ENCODE measurements at regions not wholly inside any gene's neighbourhood (a gene's known extent, or its start where the extent isn't known, plus 50 kb on each side); places are given as distances from the start of the nearest gene placed in this dataset.

DNA sequence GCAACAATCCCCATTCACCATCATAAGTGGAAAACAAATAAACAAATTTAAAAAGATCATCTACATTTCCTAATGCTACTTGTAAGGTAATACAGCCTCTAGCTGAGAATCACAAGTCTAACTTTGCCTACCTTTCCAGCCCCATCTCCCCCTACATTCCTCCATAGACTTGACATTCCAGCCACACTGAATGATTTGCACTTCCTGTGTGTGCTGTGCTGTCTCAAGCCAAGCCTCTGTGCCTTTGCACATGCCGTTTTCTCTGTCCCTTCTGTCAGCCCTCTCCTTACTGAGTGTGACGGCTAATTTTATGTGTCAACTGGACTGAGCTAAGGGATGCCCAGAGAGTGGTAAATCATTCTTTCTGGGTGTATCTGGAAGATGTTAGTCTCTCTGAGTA, 82.4 kb upstream of the MBIP start:
- in situ Hi-C loops (cut with MboI; ENCODE audit: low pct_unique_long_range_greater_than_20kb in 2 of 9, low sequenced_read_pairs in 9 of 9, unreplicated experiment in 9 of 9): no loop called here
- no peak for ATAC-seq (replicated peaks in 6 of 8)
- 0 to 100% (median 78%) methylated on average over 1 to 2 of the region's 2 CpGs; no CpG with 5 or more reads in 4 of the 10 experiments for WGBS, 10 experiments
- H3K4me3 ChIP-seq: no peak overlapping the region
- no peaks in the 10 kb centered on the region for H3K4me1 ChIP-seq (replicated peaks in 1 of 2)
- H3K27ac ChIP-seq: no peak overlapping the region

DNA sequence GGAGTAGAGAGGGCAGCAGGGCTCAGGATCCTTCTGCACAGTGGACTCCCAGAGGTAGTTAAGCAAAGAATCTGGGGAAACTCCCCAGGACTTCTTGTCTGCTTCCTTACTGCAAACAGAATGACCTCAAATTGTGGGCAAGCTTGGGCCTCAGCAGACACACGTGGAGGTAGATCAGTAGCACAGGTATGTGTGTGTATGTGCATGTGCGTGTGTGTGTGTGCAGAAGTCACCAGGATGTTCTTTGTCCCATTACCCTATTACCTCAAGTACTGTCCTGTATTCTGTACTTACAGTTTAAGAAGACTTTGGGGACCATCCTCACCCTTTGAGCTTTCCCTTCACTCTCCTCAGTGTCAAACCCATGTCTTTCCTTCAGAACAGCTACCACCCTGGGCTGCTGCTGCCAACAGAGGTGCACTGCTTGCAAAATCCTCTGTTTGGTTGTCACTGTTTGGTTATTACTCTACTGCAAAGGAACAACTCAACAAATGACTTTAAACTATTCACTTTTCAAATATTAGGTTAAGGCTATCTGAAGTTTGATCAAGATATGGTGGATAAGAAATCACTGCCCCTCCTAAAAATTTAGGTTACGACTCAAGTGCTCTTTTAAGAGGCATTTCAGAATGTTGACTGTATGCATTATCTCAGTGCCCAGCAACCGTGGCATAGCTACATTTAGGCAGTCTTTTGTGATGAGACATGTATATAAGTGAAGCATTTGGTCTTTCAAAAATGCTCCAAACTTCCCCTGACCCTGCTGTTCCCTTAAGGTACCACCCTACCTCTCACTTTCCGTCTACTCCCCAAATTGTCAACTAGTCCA, 78.2 kb upstream of the MBIP start:
- Histone ChIP-seq H3K4me3 (no peak overlapping the region), H3K4me1 (replicated peaks in 1 of 2) (no peaks in the 10 kb centered on the region), H3K27ac (no peak overlapping the region)
- ATAC-seq (replicated peaks in 6 of 8): no peak
- 8 to 83% (median 47%) methylated on average over 2 to 5 of the region's 5 CpGs; no CpG with 5 or more reads in 2 of the 10 experiments for WGBS, 10 experiments
- in situ Hi-C loops (cut with MboI; ENCODE audit: low pct_unique_long_range_greater_than_20kb in 2 of 9, low sequenced_read_pairs in 9 of 9, unreplicated experiment in 9 of 9): loop anchor here in 2 of 9 experiments (25.0 kb wide), 2 partner anchors 286 to 336 kb away; no protein-coding TSS in a partner anchor

DNA sequence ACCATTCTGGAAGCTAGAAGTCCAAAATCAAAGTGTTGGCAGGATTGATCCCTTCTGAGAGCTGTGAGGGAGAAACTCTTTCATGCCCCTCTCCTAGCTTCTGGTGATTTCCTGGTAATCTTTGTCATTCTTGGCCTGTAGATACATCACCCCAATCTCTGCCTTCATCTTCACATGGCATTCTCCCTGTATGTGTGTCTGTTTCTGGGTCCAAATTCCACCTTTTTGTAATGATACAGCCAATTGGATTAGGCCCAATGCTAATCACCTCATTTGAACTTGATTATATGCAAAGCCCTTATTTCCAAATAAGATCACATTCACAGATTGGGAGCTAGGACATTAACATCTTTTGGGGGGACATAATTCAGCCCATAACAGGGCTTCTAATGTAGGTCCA, 76.9 kb upstream of the MBIP start:
- Histone ChIP-seq H3K4me1 (replicated peaks in 1 of 2) (no peaks in the 10 kb centered on the region), H3K4me3 (no peak overlapping the region), H3K27ac (no peak overlapping the region)
- ATAC-seq (replicated peaks in 6 of 8): no peak
- in situ Hi-C loops (cut with MboI; ENCODE audit: low pct_unique_long_range_greater_than_20kb in 2 of 9, low sequenced_read_pairs in 9 of 9, unreplicated experiment in 9 of 9): loop anchor here in 2 of 9 experiments (25.0 kb wide), 2 partner anchors 285 to 335 kb away; no protein-coding TSS in a partner anchor

DNA sequence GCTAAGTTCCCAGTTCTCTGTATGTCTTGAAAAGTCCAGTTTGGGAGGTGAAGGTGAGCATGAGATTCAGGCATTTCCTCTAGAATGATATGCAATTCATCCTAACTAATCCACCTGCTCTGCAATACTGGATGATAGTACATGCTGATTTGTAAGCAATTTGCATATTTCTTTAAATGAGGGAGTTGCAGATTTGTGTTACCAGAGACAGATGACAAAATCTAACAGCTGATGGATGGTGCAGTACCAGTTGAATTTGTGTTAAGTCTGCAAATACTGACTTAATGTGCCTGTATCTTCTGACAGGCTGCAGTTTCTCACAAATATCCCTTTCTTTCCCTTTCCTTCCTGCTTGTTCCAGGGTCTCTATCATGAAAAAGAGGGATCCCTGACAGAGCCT, 76.4 kb upstream of the MBIP start:
- ATAC-seq (replicated peaks in 6 of 8): no peak
- H3K4me1 ChIP-seq (replicated peaks in 1 of 2): no peaks in the 10 kb centered on the region
- no peak overlapping the region for H3K27ac ChIP-seq
- H3K4me3 ChIP-seq: no peak overlapping the region
- in situ Hi-C loops (cut with MboI; ENCODE audit: low pct_unique_long_range_greater_than_20kb in 2 of 9, low sequenced_read_pairs in 9 of 9, unreplicated experiment in 9 of 9): loop anchor here in 2 of 9 experiments (25.0 kb wide), 2 partner anchors 284 to 334 kb away; no protein-coding TSS in a partner anchor

DNA sequence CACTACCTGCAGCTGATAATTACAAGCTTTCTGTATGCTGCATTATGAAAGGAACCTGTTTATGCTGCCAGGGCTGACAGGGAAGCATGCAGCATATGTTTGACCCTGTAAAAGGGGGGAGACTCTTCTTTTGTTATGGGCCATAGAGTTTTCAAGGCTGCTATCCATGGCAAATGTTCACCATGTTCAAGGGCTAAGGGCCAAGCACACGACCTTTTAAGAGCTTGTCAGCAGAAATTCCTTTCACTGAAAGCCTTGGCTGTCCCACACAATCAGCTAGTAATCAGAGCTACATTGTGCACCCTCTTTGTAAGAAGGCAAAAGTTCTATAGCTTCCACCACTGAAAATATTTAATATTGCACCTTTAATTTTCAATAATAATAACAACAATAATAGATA, 74.2 kb upstream of the MBIP start:
- 0 to 20% (median 0%) methylated on average over 1 of the region's 1 CpG; no CpG with 5 or more reads in 5 of the 10 experiments for WGBS, 10 experiments
- H3K4me1 ChIP-seq (replicated peaks in 1 of 2): no peaks in the 10 kb centered on the region
- no peak for ATAC-seq (replicated peaks in 6 of 8)
- H3K4me3 ChIP-seq: no peak overlapping the region
- in situ Hi-C loops (cut with MboI; ENCODE audit: low pct_unique_long_range_greater_than_20kb in 2 of 9, low sequenced_read_pairs in 9 of 9, unreplicated experiment in 9 of 9): loop anchor here in 2 of 9 experiments (25.0 kb wide), 2 partner anchors 282 to 332 kb away; no protein-coding TSS in a partner anchor
- no peak overlapping the region for H3K27ac ChIP-seq

DNA sequence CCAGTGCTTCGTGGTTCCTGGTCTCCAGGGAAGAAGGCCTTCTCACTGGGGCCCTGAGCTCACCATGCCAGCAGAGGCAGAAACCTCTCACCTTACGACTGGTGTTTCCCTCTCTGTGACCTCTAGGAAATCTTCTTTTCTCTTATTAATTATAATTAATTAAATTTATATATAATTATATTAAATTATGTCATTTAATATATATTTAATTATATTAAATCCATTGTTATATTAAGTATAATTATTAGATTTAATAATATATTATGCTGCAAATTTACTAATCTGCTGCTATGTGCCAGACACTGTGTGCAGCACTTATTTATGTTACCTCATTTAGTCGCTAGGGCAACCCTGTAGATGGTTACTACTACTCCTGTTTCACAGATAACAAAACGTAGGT, 70.3 kb upstream of the MBIP start:
- no peak overlapping the region for H3K27ac ChIP-seq
- no peak overlapping the region for H3K4me3 ChIP-seq
- in situ Hi-C loops (cut with MboI; ENCODE audit: low pct_unique_long_range_greater_than_20kb in 2 of 9, low sequenced_read_pairs in 9 of 9, unreplicated experiment in 9 of 9): loop anchor here in 2 of 9 experiments (25.0 kb wide), 2 partner anchors 278 to 328 kb away; no protein-coding TSS in a partner anchor
- ATAC-seq (replicated peaks in 6 of 8): no peak
- WGBS, 10 experiments: 16 to 80% (median 47%) methylated on average over 2 to 4 of the region's 4 CpGs; no CpG with 5 or more reads in 2 of the 10 experiments
- no peaks in the 10 kb centered on the region for H3K4me1 ChIP-seq (replicated peaks in 1 of 2)

DNA sequence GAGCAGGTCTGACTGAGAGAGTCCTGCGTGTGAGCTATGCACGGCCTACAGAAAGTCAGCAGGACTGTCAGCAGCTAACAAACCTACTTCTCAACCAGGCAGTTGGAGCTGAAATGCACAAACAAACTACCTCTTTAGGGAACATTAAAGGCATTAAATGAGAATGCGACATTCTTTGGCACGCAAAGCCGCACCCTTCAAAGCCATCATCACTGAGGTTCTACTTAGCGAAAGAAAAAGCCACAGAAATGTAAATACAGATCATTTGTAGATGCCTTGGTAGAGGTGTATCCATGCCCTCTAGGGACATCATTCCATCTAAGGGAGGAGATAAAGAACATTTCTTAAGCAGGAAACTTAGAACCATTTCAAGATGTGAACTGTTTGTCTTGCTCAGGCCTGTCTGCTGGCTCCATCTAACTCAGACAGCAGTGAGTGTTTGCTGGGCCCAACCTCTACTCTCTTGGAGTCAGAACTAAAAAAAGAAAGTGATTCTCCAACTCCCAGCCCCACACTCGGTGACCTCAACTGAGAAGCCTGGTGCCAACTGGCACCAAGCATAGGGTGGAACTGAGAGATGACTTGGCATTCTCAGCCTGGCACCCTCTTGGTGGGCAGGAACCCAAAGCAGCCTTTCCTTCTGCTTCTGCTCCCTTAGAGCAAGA, 63.5 kb upstream of the MBIP start:
- ATAC-seq (replicated peaks in 6 of 8): peak in 4 of 8 experiments; percentile 40 to 95 (median 68)
- 14 to 93% (median 82%) methylated on average over 1 to 7 of the region's 7 CpGs; no CpG with 5 or more reads in 1 of the 10 experiments for WGBS, 10 experiments
- Histone ChIP-seq H3K4me1 (replicated peaks in 1 of 2) (peaks cover 0 to 15% of the 10 kb centered on the region in 2 donors), H3K4me3 (no peak overlapping the region), H3K27ac (peak overlapping the region in 1 of 2 donors; percentile 30)
- in situ Hi-C loops (cut with MboI; ENCODE audit: low pct_unique_long_range_greater_than_20kb in 2 of 9, low sequenced_read_pairs in 9 of 9, unreplicated experiment in 9 of 9): loop anchor here in 2 of 9 experiments (25.0 kb wide), 2 partner anchors 272 to 322 kb away; no protein-coding TSS in a partner anchor

DNA sequence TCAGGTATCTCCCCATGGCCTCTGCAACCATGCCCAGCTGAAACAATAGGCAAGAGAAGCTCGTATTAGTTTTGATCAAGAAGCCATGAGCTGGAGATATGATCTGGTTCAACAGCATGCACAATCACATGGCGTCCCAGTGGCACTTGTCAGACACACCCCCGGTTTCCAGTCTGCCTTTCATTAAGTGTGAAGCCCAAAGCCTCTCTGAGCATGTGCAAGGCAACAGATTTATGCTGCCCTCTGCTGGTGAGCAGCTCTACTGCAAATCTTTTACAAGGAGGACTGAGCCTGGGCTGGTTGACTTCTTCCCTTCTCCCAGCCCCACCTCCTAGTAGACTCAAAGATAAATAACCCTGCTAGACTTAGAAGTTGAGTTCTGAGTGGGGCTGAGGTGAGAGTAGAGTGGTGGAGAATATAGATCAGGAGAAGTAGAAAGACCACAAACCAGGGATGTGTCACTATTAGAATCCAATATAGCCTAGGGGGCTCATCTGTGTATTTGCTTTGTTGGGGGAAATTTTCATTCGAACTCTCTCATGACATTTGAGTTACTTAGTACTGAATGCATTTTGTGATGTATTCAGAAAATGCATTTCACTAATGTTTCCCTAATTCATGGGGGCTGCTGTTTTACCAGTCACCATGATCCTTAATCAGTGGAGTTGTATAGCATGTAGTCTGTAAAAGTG, 53.7 kb upstream of the MBIP start:
- 0 to 100% (median 2%) methylated on average over 1 to 4 of the region's 4 CpGs for WGBS, 10 experiments
- Histone ChIP-seq H3K4me1 (replicated peaks in 1 of 2) (no peaks in the 10 kb centered on the region), H3K4me3 (no peak overlapping the region), H3K27ac (no peak overlapping the region)
- in situ Hi-C loops (cut with MboI; ENCODE audit: low pct_unique_long_range_greater_than_20kb in 2 of 9, low sequenced_read_pairs in 9 of 9, unreplicated experiment in 9 of 9): no loop called here
- ATAC-seq (replicated peaks in 6 of 8): peak; percentile 67 to 100 (median 83)
